Activated CD8-positive, alpha-beta memory T cell treated with anti-CD3 and anti-CD28 coated beads for 1 hour (primary cell): ENCODE measurements at regions not wholly inside any gene's neighbourhood (a gene's known extent, or its start where the extent isn't known, plus 50 kb on each side); places are given as distances from the start of the nearest gene placed in this dataset.

Experiments used
- DNase-seq, 2 donors: peaks; one replicate each; pipeline ENCODE4 v3.0.0-alpha.2; 2020; ENCODE audit warnings: low read depth in 1 of 2; ENCODE audit errors: extremely low read depth in 1 of 2

- DNase-seq = no peak
Observed at GRCh38 chr1:4593106-4593505, 61.3 kb upstream of the AJAP1 start.

GRCh38 chr1:4594286-4594991, 60.0 kb upstream of the AJAP1 start:
- DNase-seq = no peak

GRCh38 chr1:4595341-4596225, 58.8 kb upstream of the AJAP1 start:
- DNase-seq = no peak

- no peak for DNase-seq
Observed at GRCh38 chr1:4596486-4596885, 57.9 kb upstream of the AJAP1 start.

GRCh38 chr1:4597020-4597419, 57.4 kb upstream of the AJAP1 start:
- DNase-seq = no peak

- no peak for DNase-seq
Observed at GRCh38 chr1:4598561-4598960, 55.8 kb upstream of the AJAP1 start.

- no peak for DNase-seq
Observed at GRCh38 chr1:4599521-4599920, 54.9 kb upstream of the AJAP1 start.

- DNase-seq = no peak
Observed at GRCh38 chr1:4599951-4600481, 54.4 kb upstream of the AJAP1 start.

GRCh38 chr1:4600615-4601460, 53.6 kb upstream of the AJAP1 start:
- no peak for DNase-seq

GRCh38 chr1:4601941-4602340, 52.5 kb upstream of the AJAP1 start:
- DNase-seq = no peak

GRCh38 chr1:4602462-4603294, 51.7 kb upstream of the AJAP1 start:
- no peak for DNase-seq

GRCh38 chr1:4603295-4604110, 50.9 kb upstream of the AJAP1 start:
- no peak for DNase-seq
